HT1080 (cell line): ENCODE measurements at regions not wholly inside any gene's neighbourhood (a gene's known extent, or its start where the extent isn't known, plus 50 kb on each side); places are given as distances from the start of the nearest gene placed in this dataset.
"Not testable (repeated sequence)": the region's sequence is repeated elsewhere in the genome, so short reads cannot be mapped to it uniquely, and the experiment has no call there.

Source experiments
- DNase-seq: peaks from one replicate; pipeline ENCODE4 v3.0.0-alpha.2; 2015; ENCODE audit warnings: low read depth

- DNase-seq = no peak
Observed at GRCh38 chrX:113539599-113540356, 699.1 kb upstream of the AMOT start.

- no peak for DNase-seq
Observed at GRCh38 chrX:113529426-113530013, 688.9 kb upstream of the AMOT start.

GRCh38 chrX:113522814-113523213, 682.2 kb upstream of the AMOT start:
- no peak for DNase-seq

- no peak for DNase-seq
Observed at GRCh38 chrX:113514906-113515305, 674.3 kb upstream of the AMOT start.

- peak; percentile 90 for DNase-seq
Observed at GRCh38 chrX:113512700-113513395, 672.2 kb upstream of the AMOT start.

- DNase-seq = no peak
Observed at GRCh38 chrX:113510586-113510985, 670.0 kb upstream of the AMOT start.

- DNase-seq = no peak
Observed at GRCh38 chrX:113492895-113493294, 652.3 kb upstream of the AMOT start.

GRCh38 chrX:113473418-113473817, 632.8 kb upstream of the AMOT start:
- no peak for DNase-seq

GRCh38 chrX:113473015-113473414, 632.4 kb upstream of the AMOT start:
- DNase-seq = not testable (repeated sequence)

GRCh38 chrX:113470166-113470565, 629.5 kb upstream of the AMOT start:
- no peak for DNase-seq

GRCh38 chrX:113457719-113458118, 617.1 kb upstream of the AMOT start:
- DNase-seq = no peak

GRCh38 chrX:113455582-113455981, 615.0 kb upstream of the AMOT start:
- DNase-seq = no peak

- DNase-seq = no peak
Observed at GRCh38 chrX:113429011-113429410, 588.4 kb upstream of the AMOT start.

GRCh38 chrX:113422323-113422722, 581.7 kb upstream of the AMOT start:
- DNase-seq = no peak

- no peak for DNase-seq
Observed at GRCh38 chrX:113421432-113421831, 580.8 kb upstream of the AMOT start.

GRCh38 chrX:113412106-113412505, 571.5 kb upstream of the AMOT start:
- peak; percentile 31 for DNase-seq

- no peak for DNase-seq
Observed at GRCh38 chrX:113408843-113409242, 568.2 kb upstream of the AMOT start.

GRCh38 chrX:113400193-113400704, 559.6 kb upstream of the AMOT start:
- peak; percentile 76 for DNase-seq

- peak; percentile 15 for DNase-seq
Observed at GRCh38 chrX:113399506-113400192, 559.0 kb upstream of the AMOT start.

- DNase-seq = no peak
Observed at GRCh38 chrX:113392355-113392754, 551.7 kb upstream of the AMOT start.

- no peak for DNase-seq
Observed at GRCh38 chrX:113391875-113392274, 551.2 kb upstream of the AMOT start.

- peak; percentile 1 for DNase-seq
Observed at GRCh38 chrX:113390531-113390930, 549.9 kb upstream of the AMOT start.
